ENCODE measurements at regions not wholly inside any gene's neighbourhood (a gene's known extent, or its start where the extent isn't known, plus 50 kb on each side); places are given as distances from the start of the nearest gene placed in this dataset.

DNA sequence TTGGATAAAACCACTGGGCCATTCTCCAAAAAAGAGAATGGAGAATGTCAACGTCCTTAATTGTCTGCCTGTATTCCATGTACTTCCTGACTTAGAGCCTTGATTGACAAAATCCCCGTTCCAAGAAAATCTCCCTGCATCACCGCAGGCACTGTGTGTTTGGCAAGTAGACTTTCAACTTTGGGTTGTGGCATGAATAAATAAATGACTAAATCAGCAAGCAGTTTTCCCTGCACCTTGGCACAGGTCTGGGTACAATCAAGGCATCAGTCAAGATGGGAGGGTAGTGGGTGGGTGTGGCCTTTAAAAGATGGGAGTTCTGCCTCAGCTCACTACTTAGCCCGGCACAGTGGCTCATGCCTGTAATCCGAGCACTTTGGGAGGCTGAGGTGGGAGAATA lies 248.5 kb upstream of the RPL38 start:
- TF ChIP-seq, protein P1, sequence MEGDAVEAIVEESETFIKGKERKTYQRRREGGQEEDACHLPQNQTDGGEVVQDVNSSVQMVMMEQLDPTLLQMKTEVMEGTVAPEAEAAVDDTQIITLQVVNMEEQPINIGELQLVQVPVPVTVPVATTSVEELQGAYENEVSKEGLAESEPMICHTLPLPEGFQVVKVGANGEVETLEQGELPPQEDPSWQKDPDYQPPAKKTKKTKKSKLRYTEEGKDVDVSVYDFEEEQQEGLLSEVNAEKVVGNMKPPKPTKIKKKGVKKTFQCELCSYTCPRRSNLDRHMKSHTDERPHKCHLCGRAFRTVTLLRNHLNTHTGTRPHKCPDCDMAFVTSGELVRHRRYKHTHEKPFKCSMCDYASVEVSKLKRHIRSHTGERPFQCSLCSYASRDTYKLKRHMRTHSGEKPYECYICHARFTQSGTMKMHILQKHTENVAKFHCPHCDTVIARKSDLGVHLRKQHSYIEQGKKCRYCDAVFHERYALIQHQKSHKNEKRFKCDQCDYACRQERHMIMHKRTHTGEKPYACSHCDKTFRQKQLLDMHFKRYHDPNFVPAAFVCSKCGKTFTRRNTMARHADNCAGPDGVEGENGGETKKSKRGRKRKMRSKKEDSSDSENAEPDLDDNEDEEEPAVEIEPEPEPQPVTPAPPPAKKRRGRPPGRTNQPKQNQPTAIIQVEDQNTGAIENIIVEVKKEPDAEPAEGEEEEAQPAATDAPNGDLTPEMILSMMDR (IDR thresholded peaks at IDR 0.05) = no peak
- no peaks in the 10 kb centered on the region for H3K36me3 ChIP-seq
- H3K27ac ChIP-seq = no peak overlapping the region
- H3K4me1 ChIP-seq = no peaks in the 10 kb centered on the region
- intact Hi-C loops (cut with DNase I) = no loop called here
- H3K27me3 ChIP-seq = peaks cover 12% of the 10 kb centered on the region
- DNase-seq (ENCODE audit: low spot score in 2 of 2) = peak in 1 of 2 donors; percentile 35
- no peak overlapping the region for H3K4me3 ChIP-seq
- H3K9me3 ChIP-seq = no peaks in the 10 kb centered on the region

DNA sequence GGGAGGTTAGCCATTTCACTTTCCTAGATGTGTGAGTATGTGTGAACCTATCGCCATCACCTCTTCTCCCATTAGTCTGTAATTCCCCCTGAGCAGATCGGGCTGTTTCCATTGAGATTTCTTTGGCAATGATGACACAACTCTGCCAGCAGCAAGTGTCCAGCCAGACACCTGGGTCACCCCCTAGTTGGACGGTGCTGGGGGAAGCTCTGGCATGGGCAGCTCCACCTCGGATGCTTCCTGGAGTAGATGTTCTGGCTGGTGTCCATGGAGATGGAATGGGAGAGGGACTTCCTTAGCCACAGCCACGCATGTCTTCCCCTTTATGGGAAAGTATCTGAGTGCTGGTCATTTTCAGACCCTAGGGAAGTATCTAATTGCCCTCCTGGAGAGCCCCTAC lies 247.9 kb upstream of the RPL38 start:
- peaks cover 12% of the 10 kb centered on the region for H3K27me3 ChIP-seq
- no peak for DNase-seq (ENCODE audit: low spot score in 2 of 2)
- H3K4me1 ChIP-seq = no peaks in the 10 kb centered on the region
- no peaks in the 10 kb centered on the region for H3K36me3 ChIP-seq
- no peaks in the 10 kb centered on the region for H3K9me3 ChIP-seq
- no peak overlapping the region for H3K4me3 ChIP-seq
- TF ChIP-seq, protein P1 (IDR thresholded peaks at IDR 0.05) = no peak
- intact Hi-C loops (cut with DNase I) = no loop called here
- no peak overlapping the region for H3K27ac ChIP-seq

DNA sequence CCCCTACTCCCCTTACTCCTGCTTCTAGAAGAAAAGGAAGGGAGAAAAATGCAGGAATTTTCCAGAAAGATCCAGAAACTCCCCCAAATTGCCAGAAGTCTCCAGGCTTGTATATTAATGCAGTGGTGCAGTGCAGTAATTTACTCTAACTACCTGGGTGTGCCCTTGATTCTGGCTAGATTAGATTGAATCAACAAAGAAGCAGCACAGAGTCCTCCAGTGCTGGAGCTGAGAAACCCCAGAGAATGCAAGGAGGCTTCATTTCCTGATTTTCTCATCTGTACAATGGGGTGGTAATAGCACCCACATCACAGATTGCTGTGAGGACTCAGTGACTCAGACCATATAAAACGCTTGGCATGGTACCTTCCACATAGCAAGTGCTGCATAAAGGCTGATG lies 247.3 kb upstream of the RPL38 start:
- Histone ChIP-seq H3K4me1 (no peaks in the 10 kb centered on the region), H3K4me3 (no peak overlapping the region), H3K27ac (no peak overlapping the region), H3K27me3 (peaks cover 12% of the 10 kb centered on the region), H3K9me3 (no peaks in the 10 kb centered on the region), H3K36me3 (no peaks in the 10 kb centered on the region)
- DNase-seq (ENCODE audit: low spot score in 2 of 2) = no peak
- intact Hi-C loops (cut with DNase I) = no loop called here
- TF ChIP-seq, protein P1 (IDR thresholded peaks at IDR 0.05) = no peak

DNA sequence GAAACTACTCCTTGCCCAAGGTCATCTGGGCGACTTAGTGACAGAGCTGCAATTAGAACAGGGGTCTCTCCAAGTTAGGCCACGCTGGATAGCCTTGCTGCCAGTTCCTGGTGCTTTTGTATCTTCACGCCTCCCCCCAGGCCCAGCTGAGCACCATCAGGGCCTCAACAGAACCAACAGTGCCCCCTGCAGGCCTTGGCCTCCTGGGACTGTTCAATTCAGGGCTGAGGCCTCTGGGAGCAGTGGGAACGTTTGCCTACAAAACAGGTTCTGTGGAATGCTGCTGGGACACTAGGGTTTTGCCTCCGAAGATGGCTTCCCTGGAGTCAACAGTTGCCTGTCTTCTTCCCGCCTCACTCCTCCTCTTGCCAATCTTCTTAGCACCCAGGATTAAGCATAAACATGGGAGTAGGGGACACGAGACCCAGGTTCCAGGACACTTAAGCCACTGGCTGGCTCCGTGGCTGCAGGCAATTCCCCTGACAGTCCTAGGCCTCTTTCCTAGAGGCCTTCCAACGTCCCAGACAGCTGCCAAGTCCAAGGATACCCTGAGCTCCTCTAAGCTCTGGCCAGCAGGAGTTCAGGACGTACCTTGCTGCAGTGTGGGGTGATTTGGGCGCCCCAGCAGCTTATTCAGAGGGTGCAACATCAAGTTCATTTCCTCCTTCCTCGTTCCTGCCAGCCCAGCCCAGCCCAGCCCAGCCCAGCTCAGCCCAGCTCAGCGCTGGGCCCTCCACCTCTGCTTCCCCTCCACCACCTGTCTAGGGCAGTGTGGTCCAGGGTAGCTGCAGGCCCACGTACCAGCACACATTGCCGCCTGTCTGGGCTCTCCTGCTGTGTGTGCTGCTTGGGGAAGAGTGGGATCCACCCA lies 246.6 kb upstream of the RPL38 start:
- H3K27ac ChIP-seq = no peak overlapping the region
- intact Hi-C loops (cut with DNase I) = no loop called here
- no peak overlapping the region for H3K4me3 ChIP-seq
- TF ChIP-seq, protein P1 (IDR thresholded peaks at IDR 0.05) = peak in 2 of 3 experiments; percentile 22 to 25
- H3K27me3 ChIP-seq = peaks cover 12% of the 10 kb centered on the region
- peak in 1 of 2 donors; percentile 53 for DNase-seq (ENCODE audit: low spot score in 2 of 2)
- no peaks in the 10 kb centered on the region for H3K4me1 ChIP-seq
- no peaks in the 10 kb centered on the region for H3K36me3 ChIP-seq
- H3K9me3 ChIP-seq = no peaks in the 10 kb centered on the region

DNA sequence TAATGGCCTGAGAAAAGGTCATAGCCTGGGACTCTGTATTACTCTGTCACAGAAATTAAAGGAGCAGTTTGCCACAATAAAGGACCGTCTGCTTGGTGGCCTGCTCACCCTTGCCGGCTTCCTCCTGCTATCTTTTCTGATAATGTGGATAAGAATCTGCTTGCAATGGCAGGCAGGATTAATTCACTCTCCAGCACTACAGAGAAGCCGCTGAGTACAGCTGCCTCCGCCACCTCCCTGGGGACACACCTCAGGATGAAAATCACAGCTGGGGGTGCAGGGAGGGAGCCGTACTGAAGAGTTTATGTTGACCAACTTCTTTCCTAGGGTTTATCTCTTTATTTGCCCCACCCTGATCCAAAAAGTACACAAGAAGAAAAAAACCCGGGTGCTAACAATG lies 245.9 kb upstream of the RPL38 start:
- Histone ChIP-seq H3K4me3 (no peak overlapping the region), H3K9me3 (no peaks in the 10 kb centered on the region), H3K27ac (no peak overlapping the region), H3K4me1 (no peaks in the 10 kb centered on the region), H3K27me3 (peaks cover 5% of the 10 kb centered on the region), H3K36me3 (no peaks in the 10 kb centered on the region)
- TF ChIP-seq, protein P1 (IDR thresholded peaks at IDR 0.05) = no peak
- intact Hi-C loops (cut with DNase I) = no loop called here
- no peak for DNase-seq (ENCODE audit: low spot score in 2 of 2)
